ENCODE measurements at regions not wholly inside any gene's neighbourhood (a gene's known extent, or its start where the extent isn't known, plus 50 kb on each side); places are given as distances from the start of the nearest gene placed in this dataset.

- no peak for DNase-seq (ENCODE audit: low read depth)
- no peak for TF ChIP-seq CTCF (conservative IDR thresholded peaks at IDR 0.05; ENCODE audit: low read depth, low read length)
- H3K4me3 ChIP-seq (ENCODE audit: low read length) = no peak overlapping the region
Observed at GRCh38 chr20:2203436-2203835, 92.4 kb upstream of the TGM3 start.

GRCh38 chr20:2204021-2204420 is 91.8 kb upstream of the TGM3 start:
- H3K4me3 ChIP-seq (ENCODE audit: low read length) = no peak overlapping the region
- TF ChIP-seq CTCF (conservative IDR thresholded peaks at IDR 0.05; ENCODE audit: low read depth, low read length) = no peak
- DNase-seq (ENCODE audit: low read depth) = no peak

GRCh38 chr20:2206957-2207769 is 88.6 kb upstream of the TGM3 start:
- DNase-seq (ENCODE audit: low read depth) = no peak
- peak; percentile 75 for TF ChIP-seq CTCF (conservative IDR thresholded peaks at IDR 0.05; ENCODE audit: low read depth, low read length)
- H3K4me3 ChIP-seq (ENCODE audit: low read length) = peak overlapping the region; percentile 59

- TF ChIP-seq CTCF (conservative IDR thresholded peaks at IDR 0.05; ENCODE audit: low read depth, low read length) = no peak
- peak overlapping the region; percentile 59 for H3K4me3 ChIP-seq (ENCODE audit: low read length)
- DNase-seq (ENCODE audit: low read depth) = peak; percentile 22
Observed at GRCh38 chr20:2207770-2208097, 88.1 kb upstream of the TGM3 start.

GRCh38 chr20:2208897-2209296 is 86.9 kb upstream of the TGM3 start:
- no peak for DNase-seq (ENCODE audit: low read depth)
- H3K4me3 ChIP-seq (ENCODE audit: low read length) = no peak overlapping the region
- no peak for TF ChIP-seq CTCF (conservative IDR thresholded peaks at IDR 0.05; ENCODE audit: low read depth, low read length)

GRCh38 chr20:2210646-2211552 is 84.9 kb upstream of the TGM3 start:
- DNase-seq (ENCODE audit: low read depth) = no peak

More at GRCh38 chr20:2210646-2211552, 84.9 kb upstream of the TGM3 start:
- no peak for TF ChIP-seq CTCF (conservative IDR thresholded peaks at IDR 0.05; ENCODE audit: low read depth, low read length)
- H3K4me3 ChIP-seq (ENCODE audit: low read length) = no peak overlapping the region

Measured in retinal pigment epithelial cell (primary cell).